Lower leg skin (tissue), 3 donors: ENCODE measurements at regions not wholly inside any gene's neighbourhood (a gene's known extent, or its start where the extent isn't known, plus 50 kb on each side); places are given as distances from the start of the nearest gene placed in this dataset.

Experiments
- POLR2A ChIP-seq, 2 donors: fragments of 450-650 bp; IDR thresholded peaks; one replicate each; pipeline ENCODE4 v1.6.1; 2016 to 2017; ENCODE audit warnings: antibody characterized with exemption in 2 of 2, mild to moderate bottlenecking in 1 of 2, moderate library complexity in 1 of 2
- TF ChIP-seq, protein P1 (sequence below), 3 donors: fragments of 450-650 bp; IDR thresholded peaks; one replicate each; pipeline ENCODE4 v1.5.1; 2016; ENCODE audit warnings: antibody characterized with exemption in 3 of 3, mild to moderate bottlenecking in 3 of 3, moderate library complexity in 2 of 3

GRCh38 chr5:167575330-167575729 lies 716.1 kb upstream of the WWC1 start:
- TF ChIP-seq, protein P1, sequence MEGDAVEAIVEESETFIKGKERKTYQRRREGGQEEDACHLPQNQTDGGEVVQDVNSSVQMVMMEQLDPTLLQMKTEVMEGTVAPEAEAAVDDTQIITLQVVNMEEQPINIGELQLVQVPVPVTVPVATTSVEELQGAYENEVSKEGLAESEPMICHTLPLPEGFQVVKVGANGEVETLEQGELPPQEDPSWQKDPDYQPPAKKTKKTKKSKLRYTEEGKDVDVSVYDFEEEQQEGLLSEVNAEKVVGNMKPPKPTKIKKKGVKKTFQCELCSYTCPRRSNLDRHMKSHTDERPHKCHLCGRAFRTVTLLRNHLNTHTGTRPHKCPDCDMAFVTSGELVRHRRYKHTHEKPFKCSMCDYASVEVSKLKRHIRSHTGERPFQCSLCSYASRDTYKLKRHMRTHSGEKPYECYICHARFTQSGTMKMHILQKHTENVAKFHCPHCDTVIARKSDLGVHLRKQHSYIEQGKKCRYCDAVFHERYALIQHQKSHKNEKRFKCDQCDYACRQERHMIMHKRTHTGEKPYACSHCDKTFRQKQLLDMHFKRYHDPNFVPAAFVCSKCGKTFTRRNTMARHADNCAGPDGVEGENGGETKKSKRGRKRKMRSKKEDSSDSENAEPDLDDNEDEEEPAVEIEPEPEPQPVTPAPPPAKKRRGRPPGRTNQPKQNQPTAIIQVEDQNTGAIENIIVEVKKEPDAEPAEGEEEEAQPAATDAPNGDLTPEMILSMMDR (IDR thresholded peaks at IDR 0.05): no peak
- TF ChIP-seq POLR2A (IDR thresholded peaks at IDR 0.05): no peak
